SK-N-SH treated with all-trans-retinoic acid at 6 μM for 48 hours (cell line): ENCODE measurements at regions not wholly inside any gene's neighbourhood (a gene's known extent, or its start where the extent isn't known, plus 50 kb on each side); places are given as distances from the start of the nearest gene placed in this dataset.

ENCODE experiments used
- CREB5 ChIP-seq: fragments of 250-450 bp; sonication (Bioruptor Pico); IDR thresholded peaks from 2 replicates; pipeline ENCODE4 v1.5.1; 2020; ENCODE audit warnings: low read depth, mild to moderate bottlenecking, moderate library complexity
- CSDC2 ChIP-seq: fragments of 250-450 bp; sonication (Bioruptor Pico); IDR thresholded peaks from 2 replicates; pipeline ENCODE4 v1.5.0; 2020; ENCODE audit warnings: mild to moderate bottlenecking, moderate library complexity
- PATZ1 ChIP-seq: fragments of 250-450 bp; sonication (Bioruptor Pico); IDR thresholded peaks from 2 replicates; pipeline ENCODE4 v1.8.0; 2020; ENCODE audit warnings: mild to moderate bottlenecking, moderate library complexity, borderline replicate concordance

DNA sequence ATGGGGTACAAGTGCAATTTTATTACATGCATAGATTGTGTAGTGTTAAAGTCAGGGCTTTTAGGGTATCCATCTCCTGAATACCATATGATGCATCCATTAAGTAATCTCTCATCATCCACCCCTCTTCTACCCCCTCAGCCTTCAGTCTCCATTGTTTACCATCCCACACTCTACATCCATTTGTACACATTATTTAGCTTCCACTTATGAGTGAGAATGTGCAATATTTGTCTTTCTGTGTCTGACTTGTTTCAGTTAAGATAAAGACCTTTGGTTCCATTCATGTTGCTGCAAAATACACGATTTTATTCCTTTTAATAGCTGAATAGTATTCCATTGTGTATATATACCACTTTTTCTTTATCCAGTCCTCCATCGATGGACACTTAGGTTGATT, 222.5 kb upstream of the USP24 start:
- TF ChIP-seq CSDC2 (CRISPR knock-in tag) (no peak), CREB5 (CRISPR knock-in tag) (no peak), PATZ1 (CRISPR knock-in tag) (no peak)
